NOMO-1 treated with dmso at 0.1 percent for 144 hours (cell line): ENCODE measurements at regions not wholly inside any gene's neighbourhood (a gene's known extent, or its start where the extent isn't known, plus 50 kb on each side); places are given as distances from the start of the nearest gene placed in this dataset.
"Not testable (repeated sequence)": the region's sequence is repeated elsewhere in the genome, so short reads cannot be mapped to it uniquely, and the experiment has no call there.

Source experiments
- DNase-seq: peaks from one replicate; lab custom pipeline; 2025; ENCODE audit not compliant: unreplicated experiment; lab: John Stamatoyannopoulos, UW

DNA sequence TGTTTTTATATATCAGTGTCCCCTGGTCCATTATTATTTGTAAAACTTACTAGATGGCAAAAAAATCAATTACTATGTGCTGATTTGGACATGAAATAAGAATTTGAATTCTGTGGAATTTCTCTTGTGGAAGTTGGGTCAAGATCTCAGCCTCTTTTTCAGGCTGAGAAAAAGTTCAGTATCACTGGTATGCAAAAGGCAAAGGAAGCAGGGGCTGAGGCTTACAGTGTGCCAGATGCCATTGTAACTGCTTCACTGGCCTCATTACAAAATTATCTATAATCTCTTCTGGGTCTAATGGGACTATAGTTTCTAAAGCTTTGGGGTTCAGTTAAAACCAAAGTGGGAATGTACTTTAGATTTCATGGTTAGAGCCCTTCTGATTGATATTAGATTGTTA lies 125.9 kb upstream of the SLC7A14 start:
- no peak for DNase-seq

DNA sequence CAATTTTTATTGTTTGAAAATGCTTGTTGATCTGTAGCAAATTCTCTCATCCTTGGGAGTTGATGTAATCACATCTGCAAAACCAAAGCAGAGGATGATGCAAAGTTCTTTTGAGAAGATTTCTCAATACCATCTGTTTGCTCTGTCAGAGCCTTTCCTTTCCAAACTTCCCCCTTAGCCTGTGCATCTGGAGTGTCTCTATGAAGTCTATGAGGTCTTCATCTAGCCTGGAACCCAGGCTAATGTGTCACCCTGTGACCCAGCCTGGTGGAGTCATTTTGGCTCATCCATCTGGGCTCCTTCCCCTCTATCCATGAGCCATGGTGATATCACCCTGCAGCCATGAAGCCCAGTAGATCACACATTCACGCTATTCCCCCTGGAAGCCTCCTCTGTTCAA lies 123.2 kb upstream of the SLC7A14 start:
- DNase-seq = peak; percentile 23

DNA sequence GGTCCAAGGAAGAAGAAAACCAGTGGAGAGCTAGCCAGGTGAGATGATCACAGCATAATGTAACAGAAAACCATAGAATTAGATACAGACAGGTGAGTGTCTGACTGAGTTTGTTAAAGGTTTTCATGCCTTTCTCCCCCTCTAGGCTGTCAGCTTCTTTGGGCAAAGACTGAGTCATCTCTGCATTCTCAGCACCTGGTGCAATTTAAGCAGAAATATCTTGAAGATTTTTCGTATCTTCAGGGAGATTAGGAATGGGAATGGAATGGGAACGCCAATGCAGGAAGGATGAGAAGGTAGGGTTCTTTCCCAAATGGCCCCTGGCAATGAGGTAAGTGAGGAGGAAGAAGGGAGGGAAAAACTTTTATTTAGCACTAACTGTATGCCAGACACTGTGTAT lies 122.0 kb upstream of the SLC7A14 start:
- no peak for DNase-seq

GRCh38 chr3:170705131-170705530 lies 119.3 kb upstream of the SLC7A14 start:
- DNase-seq = no peak

DNA sequence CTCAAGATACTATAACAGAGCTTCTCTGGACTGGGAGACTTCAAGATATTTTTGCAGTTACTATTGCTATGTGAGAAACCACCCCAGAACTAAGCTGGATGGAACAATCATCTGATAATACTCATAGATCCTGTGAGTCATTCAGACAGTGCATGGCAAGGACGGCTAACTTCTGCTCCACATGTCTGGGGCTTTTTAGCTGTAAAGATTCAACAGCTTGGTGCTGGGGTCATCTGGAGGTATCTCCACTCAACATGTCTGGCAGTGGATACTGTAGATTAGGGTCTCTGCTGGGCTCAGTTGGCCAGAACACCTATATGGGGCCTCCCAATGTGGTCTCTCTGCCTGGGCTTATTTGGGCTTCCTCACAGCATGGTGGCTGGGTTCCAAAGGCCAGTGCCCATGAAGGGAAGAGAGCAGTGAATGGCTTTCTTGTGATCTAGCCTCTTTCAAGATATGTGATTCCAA lies 117.3 kb upstream of the SLC7A14 start:
- no peak for DNase-seq

DNA sequence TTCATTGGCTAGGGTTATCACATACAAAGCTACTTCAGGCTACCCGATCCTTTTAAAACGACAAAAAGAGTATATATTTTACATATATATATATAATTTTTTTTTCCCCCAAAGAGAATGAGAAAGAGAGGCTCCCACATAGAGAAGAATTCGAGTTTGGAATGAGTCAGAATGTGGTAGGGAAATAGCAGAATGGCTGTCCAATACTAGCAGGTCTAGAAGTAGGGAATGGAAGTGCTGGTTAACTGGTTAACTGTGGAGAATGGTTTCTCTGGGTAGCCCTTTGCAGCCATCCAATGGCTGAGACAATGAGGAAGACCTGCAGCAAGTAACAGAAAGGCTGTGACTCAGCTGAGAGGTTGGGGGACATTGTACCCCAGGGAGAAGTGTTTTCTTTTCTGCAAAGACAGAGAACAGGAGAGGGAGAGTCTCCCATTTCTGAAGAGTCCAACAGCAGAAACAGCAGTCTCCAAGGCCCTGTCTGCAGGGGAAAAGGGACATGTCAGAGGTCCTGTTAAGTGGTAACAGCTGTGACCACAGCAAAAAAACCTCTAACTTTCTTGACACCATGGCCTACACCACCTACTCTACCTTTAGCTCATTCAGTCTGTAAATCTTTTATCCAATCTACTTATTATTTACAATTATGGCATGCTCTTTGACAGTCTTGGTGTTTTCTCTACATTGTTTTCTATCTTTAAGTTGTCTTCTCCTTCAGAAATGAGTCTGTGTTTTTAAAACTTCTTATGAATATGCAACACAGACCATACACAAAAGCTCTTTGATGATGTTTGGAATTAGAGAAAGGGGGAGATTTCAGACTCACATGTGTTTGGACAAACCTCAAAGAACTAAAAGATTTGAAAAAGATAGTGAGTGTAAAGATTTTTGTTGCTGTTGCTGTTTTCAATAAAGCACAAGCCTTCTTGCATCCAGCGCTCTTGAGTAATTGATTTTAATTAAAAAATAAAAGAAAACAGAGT lies 116.1 kb upstream of the SLC7A14 start:
- no peak for DNase-seq

GRCh38 chr3:170700054-170700404 lies 114.2 kb upstream of the SLC7A14 start:
- DNase-seq = no peak

GRCh38 chr3:170699158-170700053 lies 113.5 kb upstream of the SLC7A14 start:
- DNase-seq = no peak

GRCh38 chr3:170697908-170698307 lies 112.0 kb upstream of the SLC7A14 start:
- DNase-seq = no peak

DNA sequence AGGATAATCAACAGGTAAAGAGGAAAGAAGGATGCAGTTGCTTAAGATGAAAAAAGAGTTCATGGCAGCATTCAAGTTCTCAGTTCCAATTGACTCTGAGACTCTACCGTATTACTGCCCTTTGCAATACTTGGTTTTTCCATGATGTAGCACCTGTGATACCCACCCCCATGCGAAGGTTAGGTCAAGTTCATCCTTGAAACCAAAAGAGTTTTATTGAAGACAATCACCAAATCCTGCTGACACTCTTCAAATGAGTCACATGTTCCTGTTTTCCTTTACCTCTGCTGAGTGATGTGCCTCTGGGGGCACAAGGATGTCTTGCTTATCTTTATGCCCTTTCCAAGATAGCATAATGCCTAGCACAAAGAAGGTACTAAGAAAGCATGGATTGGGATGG lies 111.3 kb upstream of the SLC7A14 start:
- DNase-seq = no peak

DNA sequence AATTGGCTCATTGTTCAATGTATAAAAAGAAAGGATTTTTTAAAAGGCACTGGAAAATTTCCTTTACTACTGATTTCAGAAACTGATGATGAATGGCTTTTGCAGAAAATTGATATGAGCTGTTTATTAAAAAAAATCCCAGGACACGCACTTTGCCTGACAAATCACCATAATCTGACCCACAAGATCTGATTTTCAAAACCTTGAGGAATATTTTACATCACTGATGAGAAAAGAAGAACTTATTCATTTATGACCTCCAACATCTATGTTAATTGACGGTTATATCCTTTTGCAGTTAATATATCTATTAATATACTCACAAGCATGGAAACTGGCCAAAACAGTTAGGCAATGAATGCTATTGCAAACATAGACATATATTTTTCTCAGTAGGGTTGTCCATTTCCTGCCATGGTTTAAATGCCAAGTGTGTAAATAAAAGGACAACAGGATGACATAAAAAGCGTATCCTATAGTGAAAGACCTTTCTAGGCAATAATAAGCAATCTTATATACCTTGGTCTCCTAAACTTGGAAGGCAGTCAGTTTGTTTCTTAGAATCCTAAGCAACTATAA lies 109.7 kb upstream of the SLC7A14 start:
- DNase-seq = no peak

DNA sequence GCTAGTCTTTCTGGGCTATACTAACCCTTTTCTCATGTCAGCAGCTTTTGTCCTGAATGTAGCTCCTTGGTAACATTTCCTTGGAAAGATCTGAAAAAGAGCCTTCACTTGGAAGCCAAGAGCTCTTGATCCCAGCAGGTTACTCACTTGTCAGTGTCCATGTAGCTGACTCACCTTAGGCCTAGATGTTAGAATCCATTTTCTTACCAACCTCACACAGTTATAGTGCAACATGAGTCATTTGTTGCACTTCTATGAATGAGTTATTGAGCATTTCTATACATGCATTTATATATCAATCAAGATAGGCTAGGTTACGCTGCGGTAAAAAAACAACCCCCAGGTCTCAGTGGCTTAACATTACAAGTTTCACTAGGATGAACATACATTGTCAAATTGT lies 106.8 kb upstream of the SLC7A14 start:
- no peak for DNase-seq

DNA sequence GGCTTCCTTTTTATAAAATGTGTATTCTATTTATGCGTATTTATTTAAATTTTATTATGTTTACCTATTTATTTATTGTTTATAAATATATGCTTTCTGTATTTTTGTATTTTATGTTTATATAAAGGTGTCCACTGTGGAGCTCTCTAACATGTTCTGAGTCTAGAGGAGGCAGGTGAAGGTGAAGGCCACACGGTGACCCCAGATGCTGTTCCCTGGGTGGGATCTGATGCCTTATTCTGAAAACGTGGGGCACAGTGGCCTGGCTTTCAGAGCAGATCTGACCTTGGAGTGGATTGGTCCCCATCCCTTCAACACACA lies 104.7 kb upstream of the SLC7A14 start:
- DNase-seq = no peak

GRCh38 chr3:170689893-170690660 lies 104.2 kb upstream of the SLC7A14 start:
- no peak for DNase-seq

DNA sequence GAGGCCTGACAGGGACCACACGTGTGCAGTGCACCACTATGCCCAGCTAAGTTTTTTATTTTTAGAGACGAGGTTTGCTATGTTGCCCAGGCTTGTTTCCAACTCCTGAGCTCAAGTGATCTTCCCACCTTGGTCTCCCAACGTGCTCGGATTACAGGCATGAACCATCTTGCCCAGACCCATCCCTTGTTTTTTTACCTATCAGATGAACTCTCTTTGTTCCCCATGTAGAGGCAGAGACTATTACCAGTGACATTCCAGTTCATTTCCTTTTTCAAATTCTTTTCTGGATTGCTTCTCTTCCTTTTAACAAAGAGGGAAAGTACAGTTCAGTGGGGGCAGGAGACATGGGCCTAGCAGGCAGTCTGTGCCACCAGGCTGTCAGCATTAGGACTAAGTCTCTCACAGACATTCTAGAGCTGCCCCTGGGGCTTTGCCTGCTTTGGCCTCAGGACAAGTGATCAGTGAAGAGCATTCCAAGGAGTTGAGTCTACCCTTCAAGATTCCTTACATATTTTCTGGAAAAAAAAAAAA lies 103.5 kb upstream of the SLC7A14 start:
- no peak for DNase-seq

DNA sequence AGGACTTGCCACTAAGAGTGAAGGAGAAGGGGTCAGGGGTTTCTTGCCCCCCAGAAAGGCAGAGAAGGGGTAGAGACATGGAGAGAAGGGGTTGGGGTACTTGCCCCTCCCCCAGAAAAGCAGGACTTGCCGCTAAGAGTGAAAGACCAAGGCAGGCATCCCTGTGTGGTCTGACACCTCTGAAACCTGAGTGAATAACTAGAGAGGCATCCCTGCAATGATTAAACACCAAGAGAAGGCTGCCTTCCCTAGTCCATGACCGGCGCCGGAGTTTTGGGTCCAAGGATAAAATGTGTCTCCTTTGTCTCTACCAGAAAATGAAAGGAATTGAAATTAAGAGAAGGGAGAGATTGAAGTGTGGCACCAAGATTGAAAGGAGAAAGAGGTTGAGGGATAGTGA lies 102.3 kb upstream of the SLC7A14 start:
- DNase-seq = not testable (repeated sequence)

- no peak for DNase-seq
Measured at GRCh38 chr3:170680593-170680992, 94.7 kb upstream of the SLC7A14 start.

DNA sequence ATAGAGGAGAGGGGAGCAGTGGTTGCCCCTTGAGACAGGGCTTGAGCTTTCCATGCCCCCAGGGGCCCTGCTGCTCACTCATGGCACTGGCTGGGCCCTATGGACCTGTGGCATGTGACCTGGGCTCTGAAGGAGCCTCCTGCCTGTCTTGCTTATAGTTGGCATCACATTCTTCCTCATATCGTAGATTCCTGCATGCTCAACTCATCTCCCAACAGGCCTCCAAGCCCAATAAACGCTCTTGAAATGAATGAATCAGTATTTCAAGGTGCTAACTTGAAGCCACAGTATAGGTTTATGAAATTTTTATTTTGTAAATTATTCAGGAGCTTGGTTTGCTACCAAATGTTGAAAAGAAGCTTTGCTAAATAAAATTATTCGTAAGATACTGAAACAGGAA lies 93.3 kb upstream of the SLC7A14 start:
- DNase-seq = no peak

- no peak for DNase-seq
Measured at GRCh38 chr3:170670504-170670903, 84.6 kb upstream of the SLC7A14 start.

DNA sequence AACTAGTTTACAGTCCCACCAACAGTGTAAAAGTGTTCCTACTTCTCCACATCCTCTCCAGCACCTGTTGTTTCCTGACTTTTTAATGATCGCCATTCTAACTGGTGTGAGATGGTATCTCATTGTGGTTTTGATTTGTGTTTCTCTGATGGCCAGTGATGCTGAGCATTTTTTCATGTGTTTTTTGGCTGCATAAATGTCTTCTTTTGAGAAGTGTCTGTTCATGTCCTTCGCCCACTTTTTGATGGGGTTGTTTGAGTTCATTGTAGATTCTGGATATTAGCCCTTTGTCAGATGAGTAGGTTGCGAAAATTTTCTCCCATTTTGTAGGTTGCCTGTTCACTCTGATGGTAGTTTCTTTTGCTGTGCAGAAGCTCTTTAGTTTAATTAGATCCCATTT lies 77.1 kb upstream of the SLC7A14 start:
- not testable (repeated sequence) for DNase-seq

DNA sequence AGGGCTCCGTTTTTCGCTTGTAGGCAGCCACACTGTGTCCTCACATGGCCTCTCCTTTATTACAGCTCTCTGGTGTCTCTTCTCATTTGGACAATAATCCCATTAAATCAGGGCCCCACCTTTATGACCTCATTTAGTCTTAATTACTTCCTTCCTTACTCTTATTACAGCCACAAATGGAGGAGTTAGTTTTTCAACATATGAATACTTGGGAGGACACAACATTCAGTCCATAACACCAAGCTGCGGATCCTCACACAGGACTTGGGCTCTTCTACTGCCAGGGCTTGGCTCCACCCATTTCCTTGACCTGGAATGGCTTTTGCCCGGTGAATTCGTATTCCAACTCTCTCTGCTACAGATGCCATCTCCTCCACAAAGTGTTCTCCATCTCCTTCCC lies 74.3 kb upstream of the SLC7A14 start:
- no peak for DNase-seq
